SK-N-SH treated with all-trans-retinoic acid at 6 μM for 48 hours (cell line): ENCODE measurements at regions not wholly inside any gene's neighbourhood (a gene's known extent, or its start where the extent isn't known, plus 50 kb on each side); places are given as distances from the start of the nearest gene placed in this dataset.

Experiments
- ARNTL ChIP-seq: fragments of 450-650 bp; formaldehyde crosslinking; IDR thresholded peaks from 2 replicates; pipeline ENCODE4 v1.5.0; 2020; ENCODE audit warnings: low read depth, mild to moderate bottlenecking, moderate library complexity, borderline replicate concordance
- BACH2 ChIP-seq: fragments of 250-450 bp; sonication (Bioruptor Pico); IDR thresholded peaks from 2 replicates; pipeline ENCODE4 v1.9.0; 2021; ENCODE audit warnings: mild to moderate bottlenecking, borderline replicate concordance
- ISL1 ChIP-seq: fragments of 250-450 bp; sonication (Bioruptor Pico); IDR thresholded peaks from 2 replicates; pipeline ENCODE4 v2.1.2; 2022; ENCODE audit warnings: mild to moderate bottlenecking, moderate library complexity
- PATZ1 ChIP-seq: fragments of 250-450 bp; sonication (Bioruptor Pico); IDR thresholded peaks from 2 replicates; pipeline ENCODE4 v1.8.0; 2020; ENCODE audit warnings: mild to moderate bottlenecking, moderate library complexity, borderline replicate concordance
- TCF4 ChIP-seq: fragments of 250-450 bp; sonication (Bioruptor Pico); IDR thresholded peaks from 2 replicates; pipeline ENCODE4 v1.8.0; 2021; ENCODE audit warnings: mild to moderate bottlenecking, moderate library complexity, borderline replicate concordance
- TSHZ2 ChIP-seq: fragments of 250-450 bp; sonication (Bioruptor Pico); IDR thresholded peaks from 2 replicates; pipeline ENCODE4 v1.5.0; 2020; ENCODE audit warnings: mild to moderate bottlenecking, moderate library complexity
- ZC3H10 ChIP-seq: fragments of 250-450 bp; sonication (Bioruptor Pico); IDR thresholded peaks from 2 replicates; pipeline ENCODE4 v1.5.1; 2021; ENCODE audit warnings: mild to moderate bottlenecking, moderate library complexity
- ZFP3 ChIP-seq: fragments of 250-450 bp; sonication (Bioruptor Pico); IDR thresholded peaks from 2 replicates; pipeline ENCODE4 v1.5.0; 2020; ENCODE audit warnings: mild to moderate bottlenecking, moderate library complexity

GRCh38 chr16:10308305-10309193, 77.3 kb upstream of the ATF7IP2 start:
- TF ChIP-seq TCF4 (CRISPR knock-in tag) (no peak), TSHZ2 (CRISPR knock-in tag) (no peak), ZC3H10 (CRISPR knock-in tag) (no peak), PATZ1 (CRISPR knock-in tag) (no peak), BACH2 (CRISPR knock-in tag) (no peak), ISL1 (CRISPR knock-in tag) (no peak), ARNTL (CRISPR knock-in tag) (no peak), ZFP3 (CRISPR knock-in tag) (no peak)
